Endothelial cell of umbilical vein (primary cell): ENCODE measurements at regions not wholly inside any gene's neighbourhood (a gene's known extent, or its start where the extent isn't known, plus 50 kb on each side); places are given as distances from the start of the nearest gene placed in this dataset.
"Not testable (repeated sequence)": the region's sequence is repeated elsewhere in the genome, so short reads cannot be mapped to it uniquely, and the experiment has no call there.

Experiments used
- CTCF ChIP-seq, 2 donors: IDR thresholded peaks; 1 replicate in 1 of 2; 2 replicates in 1 of 2; pipeline ENCODE4 v1.5.1; 2011; ENCODE audit warnings: low read length in 2 of 2, mild to moderate bottlenecking in 2 of 2, moderate library complexity in 2 of 2, control low read depth in 1 of 2, inconsistent platforms in 1 of 2, low read depth in 1 of 2; ENCODE audit not compliant: insufficient read depth in 1 of 2; ENCODE audit errors: extremely low read depth in 1 of 2
- EZH2 ChIP-seq: IDR thresholded peaks from 2 replicates; pipeline ENCODE4 v1.6.1; 2012; ENCODE audit warnings: borderline replicate concordance, low read depth, mild to moderate bottlenecking, moderate library complexity, low read length, inconsistent platforms; ENCODE audit not compliant: severe bottlenecking
- POLR2AphosphoS5 ChIP-seq: IDR thresholded peaks from 2 replicates; pipeline ENCODE4 v1.6.1; 2012; ENCODE audit warnings: low read depth, mild to moderate bottlenecking, control low read depth, low read length, moderate library complexity; ENCODE audit not compliant: insufficient read depth

GRCh38 chr7:84733976-84734375, 452.9 kb downstream of the SEMA3D start:
- not testable (repeated sequence) for TF ChIP-seq POLR2AphosphoS5; EZH2; CTCF (IDR thresholded peaks at IDR 0.05; ENCODE audit: extremely low read depth in 1 of 2, insufficient read depth in 1 of 2, low read depth in 1 of 2, low read length in 2 of 2)
